KMS-11 (cell line): ENCODE measurements at regions not wholly inside any gene's neighbourhood (a gene's known extent, or its start where the extent isn't known, plus 50 kb on each side); places are given as distances from the start of the nearest gene placed in this dataset.

ENCODE experiments used
- H2AFZ ChIP-seq: fragments of 200-600 bp; sonication (generic); 2 replicates; pipeline ENCODE4 v1.6.1; 2016; ENCODE audit warnings: antibody characterized with exemption, mixed run types, low read depth
- H3K27ac ChIP-seq: fragments of 200-600 bp; sonication (generic); 2 replicates; pipeline ENCODE4 v1.6.1; 2016; ENCODE audit warnings: mild to moderate bottlenecking, mixed run types
- H3K27me3 ChIP-seq: fragments of 200-600 bp; sonication (generic); 2 replicates; pipeline ENCODE4 v1.6.1; 2017; ENCODE audit warnings: mild to moderate bottlenecking, low read depth, mixed run types, moderate library complexity; ENCODE audit not compliant: insufficient read depth
- H3K36me3 ChIP-seq: fragments of 200-600 bp; sonication (generic); 2 replicates; pipeline ENCODE4 v1.6.1; 2017; ENCODE audit warnings: mild to moderate bottlenecking, mixed run types; ENCODE audit not compliant: insufficient read depth
- H3K4me1 ChIP-seq: fragments of 200-600 bp; sonication (generic); 2 replicates; pipeline ENCODE4 v1.6.1; 2016; ENCODE audit warnings: mild to moderate bottlenecking, low read depth, mixed run types; ENCODE audit not compliant: poor library complexity, severe bottlenecking
- H3K4me2 ChIP-seq: fragments of 200-600 bp; sonication (generic); 2 replicates; pipeline ENCODE4 v1.7.0; 2016; ENCODE audit warnings: mild to moderate bottlenecking, mixed run types
- H3K4me3 ChIP-seq: fragments of 200-600 bp; sonication (generic); IDR thresholded peaks from 2 replicates; pipeline ENCODE4 v1.6.1; 2017; ENCODE audit warnings: low read depth, low read length, mixed read lengths; ENCODE audit not compliant: insufficient read depth
- H3K79me2 ChIP-seq: fragments of 200-600 bp; sonication (generic); 2 replicates; pipeline ENCODE4 v1.6.1; 2016; ENCODE audit warnings: low read depth, mixed run types; ENCODE audit not compliant: insufficient read depth
- H3K9ac ChIP-seq: fragments of 200-600 bp; sonication (generic); 2 replicates; pipeline ENCODE4 v1.6.1; 2016; ENCODE audit warnings: mild to moderate bottlenecking, mixed run types
- H4K20me1 ChIP-seq: fragments of 200-600 bp; sonication (generic); 2 replicates; pipeline ENCODE4 v1.6.1; 2016; ENCODE audit warnings: mild to moderate bottlenecking, mixed run types; ENCODE audit not compliant: insufficient read depth
- TF ChIP-seq, protein P1 (sequence below): fragments of 200-600 bp; sonication (generic); conservative IDR thresholded peaks from 2 replicates; pipeline ENCODE4 v1.6.1; 2017; ENCODE audit warnings: low read depth, mild to moderate bottlenecking, antibody characterized with exemption, low read length, moderate library complexity, mixed read lengths

DNA sequence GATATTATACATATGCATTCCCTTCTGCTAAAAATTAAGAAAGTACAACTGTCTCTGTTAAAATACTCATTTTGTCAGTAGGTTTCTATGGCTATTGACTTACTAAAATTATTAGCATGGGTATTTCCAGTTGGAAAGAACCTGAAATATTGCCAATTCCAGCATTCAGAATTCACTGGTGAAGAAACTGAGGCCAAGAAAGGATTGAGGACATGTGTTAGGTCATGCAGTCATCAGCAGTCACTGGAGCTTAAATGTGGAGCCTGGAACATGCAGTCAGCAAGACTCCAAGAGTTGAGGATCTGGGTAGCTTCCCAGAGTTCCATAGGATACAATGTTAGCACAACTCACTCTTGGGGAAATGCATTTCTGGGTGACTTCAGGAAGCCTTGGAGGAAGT is 1335.6 kb downstream of the AACS start:
- H4K20me1 ChIP-seq = no peaks in the 10 kb centered on the region
- no peak overlapping the region for H3K9ac ChIP-seq
- H3K4me3 ChIP-seq = no peak overlapping the region
- no peaks in the 10 kb centered on the region for H3K36me3 ChIP-seq
- no peak overlapping the region for H3K27ac ChIP-seq
- no peak overlapping the region for H3K4me2 ChIP-seq
- H3K79me2 ChIP-seq = no peaks in the 10 kb centered on the region
- TF ChIP-seq, protein P1, sequence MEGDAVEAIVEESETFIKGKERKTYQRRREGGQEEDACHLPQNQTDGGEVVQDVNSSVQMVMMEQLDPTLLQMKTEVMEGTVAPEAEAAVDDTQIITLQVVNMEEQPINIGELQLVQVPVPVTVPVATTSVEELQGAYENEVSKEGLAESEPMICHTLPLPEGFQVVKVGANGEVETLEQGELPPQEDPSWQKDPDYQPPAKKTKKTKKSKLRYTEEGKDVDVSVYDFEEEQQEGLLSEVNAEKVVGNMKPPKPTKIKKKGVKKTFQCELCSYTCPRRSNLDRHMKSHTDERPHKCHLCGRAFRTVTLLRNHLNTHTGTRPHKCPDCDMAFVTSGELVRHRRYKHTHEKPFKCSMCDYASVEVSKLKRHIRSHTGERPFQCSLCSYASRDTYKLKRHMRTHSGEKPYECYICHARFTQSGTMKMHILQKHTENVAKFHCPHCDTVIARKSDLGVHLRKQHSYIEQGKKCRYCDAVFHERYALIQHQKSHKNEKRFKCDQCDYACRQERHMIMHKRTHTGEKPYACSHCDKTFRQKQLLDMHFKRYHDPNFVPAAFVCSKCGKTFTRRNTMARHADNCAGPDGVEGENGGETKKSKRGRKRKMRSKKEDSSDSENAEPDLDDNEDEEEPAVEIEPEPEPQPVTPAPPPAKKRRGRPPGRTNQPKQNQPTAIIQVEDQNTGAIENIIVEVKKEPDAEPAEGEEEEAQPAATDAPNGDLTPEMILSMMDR = no peak
- H3K4me1 ChIP-seq = no peaks in the 10 kb centered on the region
- no peak overlapping the region for H2AFZ ChIP-seq
- H3K27me3 ChIP-seq = no peaks in the 10 kb centered on the region

DNA sequence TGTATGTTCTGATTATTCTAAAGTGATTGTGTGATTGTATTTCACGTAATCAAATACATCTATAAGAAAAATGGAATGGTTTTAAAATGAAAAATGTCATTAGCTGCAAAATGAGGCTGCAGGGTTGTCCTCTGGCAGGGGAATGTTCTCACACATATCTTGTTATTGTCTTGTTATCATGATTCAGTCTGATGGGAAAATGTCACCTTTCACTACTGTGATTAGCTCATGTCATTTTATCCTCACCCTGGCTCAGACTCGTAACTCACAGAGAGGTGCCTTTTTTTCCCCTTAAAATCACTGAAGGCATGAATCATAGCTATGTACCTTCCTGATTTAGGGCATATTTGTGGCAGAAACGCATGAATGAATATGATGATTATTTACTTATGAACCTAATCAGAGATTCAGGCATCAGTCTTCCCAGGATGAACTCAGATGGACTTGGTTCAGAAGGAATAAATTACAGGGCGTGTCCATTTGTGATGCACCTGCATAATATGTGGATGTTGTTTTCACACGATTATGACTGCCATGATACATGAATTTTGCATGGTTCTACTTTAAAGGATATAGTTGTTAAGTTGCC is 1339.2 kb downstream of the AACS start:
- Histone ChIP-seq H4K20me1 (no peaks in the 10 kb centered on the region), H3K4me1 (no peaks in the 10 kb centered on the region), H3K4me3 (no peak overlapping the region), H3K9ac (no peak overlapping the region), H3K27ac (no peak overlapping the region), H3K27me3 (no peaks in the 10 kb centered on the region), H2AFZ (no peak overlapping the region), H3K4me2 (no peak overlapping the region), H3K79me2 (no peaks in the 10 kb centered on the region), H3K36me3 (no peaks in the 10 kb centered on the region)
- TF ChIP-seq, protein P1 = no peak

DNA sequence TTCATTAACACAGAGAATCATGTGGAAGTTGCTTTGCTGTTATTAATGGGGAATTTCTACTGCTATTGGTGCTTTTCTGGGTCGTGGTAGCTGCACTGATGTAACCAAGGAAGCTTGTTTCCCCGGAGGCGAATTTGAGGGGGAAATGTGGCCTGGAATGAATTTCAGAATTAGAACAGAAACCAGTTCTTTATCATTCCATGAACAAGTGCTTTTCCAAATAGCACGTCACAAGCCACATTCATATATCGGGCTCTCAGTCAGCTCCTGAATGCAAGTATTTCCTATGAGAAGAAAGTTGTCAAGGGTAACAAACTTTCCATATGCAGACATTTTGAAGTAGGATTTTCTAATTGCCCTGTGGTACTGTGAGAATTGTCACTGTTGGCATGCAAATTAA is 1353.2 kb downstream of the AACS start:
- H3K36me3 ChIP-seq = no peaks in the 10 kb centered on the region
- H3K79me2 ChIP-seq = no peaks in the 10 kb centered on the region
- H3K9ac ChIP-seq = no peak overlapping the region
- no peaks in the 10 kb centered on the region for H4K20me1 ChIP-seq
- H3K27me3 ChIP-seq = no peaks in the 10 kb centered on the region
- no peak overlapping the region for H3K4me2 ChIP-seq
- no peak overlapping the region for H3K4me3 ChIP-seq
- no peak overlapping the region for H3K27ac ChIP-seq
- TF ChIP-seq, protein P1 = no peak
- no peak overlapping the region for H2AFZ ChIP-seq
- H3K4me1 ChIP-seq = no peaks in the 10 kb centered on the region

DNA sequence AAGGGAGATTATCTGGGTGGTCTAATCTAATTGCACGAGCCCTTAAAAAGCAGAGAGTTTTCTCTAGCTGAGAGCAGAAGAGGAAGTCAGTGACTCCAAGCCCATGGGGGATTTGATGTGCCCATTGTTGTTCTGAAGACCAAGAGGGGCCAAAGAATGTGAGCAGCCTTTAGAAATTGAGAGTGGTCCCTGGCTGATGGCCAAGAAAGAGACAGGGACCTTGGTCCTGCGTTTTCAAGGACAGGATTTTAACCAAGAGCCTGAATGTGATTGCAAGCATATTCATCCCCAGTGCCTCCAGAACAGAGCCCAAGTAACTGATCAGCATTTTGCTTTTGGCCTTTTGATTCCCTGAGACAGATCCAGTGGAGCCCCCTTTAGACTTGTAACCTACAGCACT is 1353.9 kb downstream of the AACS start:
- no peak overlapping the region for H3K4me3 ChIP-seq
- H3K27me3 ChIP-seq = no peaks in the 10 kb centered on the region
- no peaks in the 10 kb centered on the region for H3K4me1 ChIP-seq
- H3K4me2 ChIP-seq = no peak overlapping the region
- no peak overlapping the region for H2AFZ ChIP-seq
- no peak overlapping the region for H3K9ac ChIP-seq
- no peak overlapping the region for H3K27ac ChIP-seq
- H3K79me2 ChIP-seq = no peaks in the 10 kb centered on the region
- no peaks in the 10 kb centered on the region for H3K36me3 ChIP-seq
- TF ChIP-seq, protein P1 = no peak
- no peaks in the 10 kb centered on the region for H4K20me1 ChIP-seq
